Parathyroid adenoma (tissue), 2 donors: ENCODE measurements at regions not wholly inside any gene's neighbourhood (a gene's known extent, or its start where the extent isn't known, plus 50 kb on each side); places are given as distances from the start of the nearest gene placed in this dataset.

Experiments used
- H2AFZ ChIP-seq: fragments of 300-600 bp; sonication (generic); one replicate; pipeline ENCODE4 v1.7.0; 2017; ENCODE audit warnings: antibody characterized with exemption, mild to moderate bottlenecking
- H3K27ac ChIP-seq: fragments of 300-600 bp; sonication (generic); one replicate; pipeline ENCODE4 v1.7.0; 2017
- H3K27me3 ChIP-seq: fragments of 300-600 bp; sonication (generic); one replicate; pipeline ENCODE4 v1.7.0; 2017; ENCODE audit warnings: low read length; ENCODE audit not compliant: control insufficient read depth, insufficient read depth
- H3K36me3 ChIP-seq: fragments of 300-600 bp; sonication (generic); one replicate; pipeline ENCODE4 v1.7.0; 2017; ENCODE audit warnings: low read length; ENCODE audit not compliant: control insufficient read depth, insufficient read depth
- H3K4me1 ChIP-seq: fragments of 300-600 bp; sonication (generic); one replicate; pipeline ENCODE4 v1.7.0; 2017; ENCODE audit warnings: control low read depth
- H3K4me2 ChIP-seq: fragments of 300-600 bp; sonication (generic); one replicate; pipeline ENCODE4 v1.7.0; 2017; ENCODE audit warnings: low read length
- H3K4me3 ChIP-seq: fragments of 300-600 bp; sonication (generic); one replicate; pipeline ENCODE4 v1.7.0; 2017; ENCODE audit warnings: low read depth, low read length
- H3K79me2 ChIP-seq: fragments of 300-600 bp; sonication (generic); one replicate; pipeline ENCODE4 v1.7.0; 2017; ENCODE audit warnings: control low read depth
- H3K9ac ChIP-seq: fragments of 300-600 bp; sonication (generic); one replicate; pipeline ENCODE4 v1.7.0; 2017; ENCODE audit warnings: mild to moderate bottlenecking
- H3K9me3 ChIP-seq: fragments of 300-600 bp; sonication (generic); one replicate; pipeline ENCODE4 v1.7.0; 2017; ENCODE audit warnings: low read length; ENCODE audit not compliant: control insufficient read depth
- TF ChIP-seq, protein P1 (sequence below): fragments of 300-600 bp; sonication (generic); IDR thresholded peaks from one replicate; pipeline ENCODE4 v1.7.0; 2017; ENCODE audit warnings: antibody characterized with exemption, mild to moderate bottlenecking
- donor health status: primary hyperparathyroidism.

DNA sequence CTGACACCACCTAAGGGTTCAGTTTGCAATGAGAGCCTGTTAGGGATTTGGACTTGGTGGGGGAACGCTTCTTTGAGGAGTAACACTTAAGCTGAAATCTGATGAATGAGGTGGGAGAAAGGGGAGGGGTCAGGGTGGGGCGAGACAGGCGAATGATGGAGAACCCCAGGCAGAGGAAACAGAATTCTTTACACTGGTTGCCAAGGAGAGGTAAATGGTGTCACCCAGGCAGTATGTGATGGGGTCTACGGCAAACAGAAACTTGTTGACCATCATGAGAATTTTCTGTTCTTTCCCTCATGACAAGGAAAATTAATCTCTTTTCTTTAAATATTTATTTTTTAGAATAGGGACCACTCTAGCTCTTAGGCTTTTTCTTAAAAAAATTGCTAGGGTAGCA lies 157.2 kb upstream of the MITF start:
- no peaks in the 10 kb centered on the region for H3K36me3 ChIP-seq
- H2AFZ ChIP-seq, result no peak overlapping the region
- H3K27me3 ChIP-seq, result no peaks in the 10 kb centered on the region
- H3K9me3 ChIP-seq, result no peaks in the 10 kb centered on the region
- no peak overlapping the region for H3K27ac ChIP-seq
- no peaks in the 10 kb centered on the region for H3K4me1 ChIP-seq
- no peak overlapping the region for H3K4me2 ChIP-seq
- TF ChIP-seq, protein P1, sequence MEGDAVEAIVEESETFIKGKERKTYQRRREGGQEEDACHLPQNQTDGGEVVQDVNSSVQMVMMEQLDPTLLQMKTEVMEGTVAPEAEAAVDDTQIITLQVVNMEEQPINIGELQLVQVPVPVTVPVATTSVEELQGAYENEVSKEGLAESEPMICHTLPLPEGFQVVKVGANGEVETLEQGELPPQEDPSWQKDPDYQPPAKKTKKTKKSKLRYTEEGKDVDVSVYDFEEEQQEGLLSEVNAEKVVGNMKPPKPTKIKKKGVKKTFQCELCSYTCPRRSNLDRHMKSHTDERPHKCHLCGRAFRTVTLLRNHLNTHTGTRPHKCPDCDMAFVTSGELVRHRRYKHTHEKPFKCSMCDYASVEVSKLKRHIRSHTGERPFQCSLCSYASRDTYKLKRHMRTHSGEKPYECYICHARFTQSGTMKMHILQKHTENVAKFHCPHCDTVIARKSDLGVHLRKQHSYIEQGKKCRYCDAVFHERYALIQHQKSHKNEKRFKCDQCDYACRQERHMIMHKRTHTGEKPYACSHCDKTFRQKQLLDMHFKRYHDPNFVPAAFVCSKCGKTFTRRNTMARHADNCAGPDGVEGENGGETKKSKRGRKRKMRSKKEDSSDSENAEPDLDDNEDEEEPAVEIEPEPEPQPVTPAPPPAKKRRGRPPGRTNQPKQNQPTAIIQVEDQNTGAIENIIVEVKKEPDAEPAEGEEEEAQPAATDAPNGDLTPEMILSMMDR, result no peak
- no peaks in the 10 kb centered on the region for H3K79me2 ChIP-seq
- H3K9ac ChIP-seq, result no peak overlapping the region
- no peak overlapping the region for H3K4me3 ChIP-seq

DNA sequence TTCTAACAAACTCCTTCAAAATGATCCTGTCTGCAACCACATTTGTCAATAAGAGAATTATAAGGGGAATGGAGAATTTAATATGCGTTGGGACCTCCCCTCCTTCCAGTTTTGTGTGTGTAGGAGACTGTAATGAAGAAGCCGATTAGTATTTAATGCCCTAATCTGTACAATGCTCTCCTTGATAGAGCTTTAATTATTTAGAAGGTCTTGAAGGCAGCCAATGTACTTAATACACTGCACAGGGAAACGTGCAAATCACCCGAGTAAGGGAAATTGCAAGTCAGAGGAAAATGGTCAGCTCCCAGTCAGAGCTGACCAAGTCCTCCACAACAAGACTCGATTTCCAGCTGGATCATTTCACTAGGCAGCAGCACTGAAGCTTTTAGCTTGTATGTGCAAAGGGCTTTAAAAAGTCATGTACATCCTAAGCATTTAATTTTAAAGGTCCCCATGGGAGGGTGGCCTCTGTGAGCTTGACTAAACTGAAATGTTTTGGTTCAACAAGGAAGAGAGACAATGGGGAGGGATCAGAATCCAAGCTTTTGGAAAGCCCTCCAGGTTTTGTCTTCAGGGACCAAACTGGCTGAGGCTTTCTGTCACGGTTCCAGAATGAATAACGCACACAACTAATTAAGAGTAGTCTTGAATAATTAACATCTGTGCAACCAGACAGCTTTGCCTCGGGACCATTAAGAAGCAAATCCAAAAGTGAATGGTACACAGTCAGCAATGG lies 159.8 kb upstream of the MITF start:
- no peak overlapping the region for H2AFZ ChIP-seq
- TF ChIP-seq, protein P1, result no peak
- no peaks in the 10 kb centered on the region for H3K36me3 ChIP-seq
- H3K79me2 ChIP-seq, result no peaks in the 10 kb centered on the region
- H3K4me2 ChIP-seq, result no peak overlapping the region
- H3K4me3 ChIP-seq, result no peak overlapping the region
- no peaks in the 10 kb centered on the region for H3K4me1 ChIP-seq
- no peaks in the 10 kb centered on the region for H3K9me3 ChIP-seq
- no peak overlapping the region for H3K27ac ChIP-seq
- no peak overlapping the region for H3K9ac ChIP-seq
- no peaks in the 10 kb centered on the region for H3K27me3 ChIP-seq

DNA sequence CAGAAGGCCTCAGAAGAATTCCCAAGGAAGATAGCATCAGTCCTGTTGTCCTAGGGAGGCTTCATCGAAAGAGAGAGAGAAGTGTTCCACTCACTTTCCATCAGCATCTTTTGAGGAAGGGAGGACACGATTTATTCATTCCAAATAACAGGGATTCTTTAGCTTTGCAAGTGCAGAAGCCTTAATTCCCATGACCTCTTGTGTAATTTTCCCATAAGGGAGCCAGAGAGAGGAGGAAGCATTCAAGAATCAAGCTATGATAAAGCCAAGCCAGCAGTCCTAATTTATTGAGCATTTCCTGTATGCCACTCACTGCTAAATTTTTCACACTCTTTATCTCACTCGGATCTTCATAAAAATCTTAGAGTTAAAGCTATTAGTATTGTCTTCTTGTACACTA lies 169.7 kb upstream of the MITF start:
- Histone ChIP-seq H3K79me2 (no peaks in the 10 kb centered on the region), H3K4me3 (no peak overlapping the region), H3K27ac (no peak overlapping the region), H2AFZ (no peak overlapping the region), H3K36me3 (no peaks in the 10 kb centered on the region), H3K9ac (no peak overlapping the region), H3K27me3 (no peaks in the 10 kb centered on the region), H3K4me2 (no peak overlapping the region), H3K9me3 (no peaks in the 10 kb centered on the region), H3K4me1 (no peaks in the 10 kb centered on the region)
- TF ChIP-seq, protein P1, result no peak

DNA sequence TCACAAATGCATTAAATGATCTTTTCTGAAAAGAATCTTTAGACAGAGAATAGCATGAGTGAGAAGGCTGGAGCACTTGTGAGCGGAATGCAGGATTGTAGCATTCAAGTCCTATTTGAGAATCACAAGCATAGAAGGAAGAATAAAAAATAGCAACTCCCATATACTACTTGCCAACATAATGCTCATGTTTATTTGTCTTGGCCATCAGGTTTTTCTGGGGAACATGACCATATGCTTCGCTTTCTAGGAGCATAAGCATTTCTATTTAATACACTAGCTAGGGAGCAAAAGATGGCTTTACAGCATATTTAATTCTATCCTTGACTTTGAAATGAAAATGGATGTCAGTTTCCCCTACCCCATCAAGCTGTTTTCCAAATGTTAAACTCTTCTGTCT lies 170.3 kb upstream of the MITF start:
- TF ChIP-seq, protein P1, result no peak
- Histone ChIP-seq H2AFZ (no peak overlapping the region), H3K4me3 (no peak overlapping the region), H3K4me1 (no peaks in the 10 kb centered on the region), H3K9ac (no peak overlapping the region), H3K27me3 (no peaks in the 10 kb centered on the region), H3K36me3 (no peaks in the 10 kb centered on the region), H3K79me2 (no peaks in the 10 kb centered on the region), H3K27ac (no peak overlapping the region), H3K9me3 (no peaks in the 10 kb centered on the region), H3K4me2 (no peak overlapping the region)

DNA sequence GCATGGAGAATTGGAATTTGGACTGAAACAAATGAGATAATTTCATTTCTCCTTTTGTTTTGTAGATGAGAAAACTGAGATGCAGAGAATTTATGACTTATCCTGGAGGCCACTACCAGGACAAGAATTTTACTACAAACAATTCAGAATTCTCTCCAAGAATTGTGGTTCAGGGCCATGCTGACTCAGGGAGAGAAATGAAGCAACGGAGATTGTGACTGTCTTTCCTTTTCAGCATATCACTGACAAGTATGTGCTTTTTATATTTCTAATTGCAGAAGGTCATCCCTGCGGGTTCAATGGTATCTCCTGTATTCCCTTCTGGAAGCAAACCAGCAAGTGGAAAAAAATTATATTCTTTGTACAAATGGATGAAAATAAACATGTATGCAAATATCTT lies 170.8 kb upstream of the MITF start:
- Histone ChIP-seq H3K27me3 (no peaks in the 10 kb centered on the region), H2AFZ (no peak overlapping the region), H3K36me3 (no peaks in the 10 kb centered on the region), H3K9ac (no peak overlapping the region), H3K4me1 (no peaks in the 10 kb centered on the region), H3K27ac (no peak overlapping the region), H3K79me2 (no peaks in the 10 kb centered on the region), H3K4me2 (no peak overlapping the region), H3K9me3 (no peaks in the 10 kb centered on the region), H3K4me3 (no peak overlapping the region)
- TF ChIP-seq, protein P1, result no peak
